ENCODE measurements at regions not wholly inside any gene's neighbourhood (a gene's known extent, or its start where the extent isn't known, plus 50 kb on each side); places are given as distances from the start of the nearest gene placed in this dataset.

GRCh38 chr3:190731596-190731995 lies 130.9 kb downstream of the GMNC start:
- TF ChIP-seq POLR2AphosphoS5 (IDR thresholded peaks at IDR 0.05) (no peak), EP300 (IDR thresholded peaks at IDR 0.05) (no peak), CTCF (IDR thresholded peaks at IDR 0.05) (no peak)

All from gastroesophageal sphincter (tissue), 3 donors.